Fibroblast of mammary gland (primary cell): ENCODE measurements at regions not wholly inside any gene's neighbourhood (a gene's known extent, or its start where the extent isn't known, plus 50 kb on each side); places are given as distances from the start of the nearest gene placed in this dataset.
A peak's percentile ranks its signal among the peaks of the same experiment; 100 is the strongest.
"Not testable (repeated sequence)": the region's sequence is repeated elsewhere in the genome, so short reads cannot be mapped to it uniquely, and the experiment has no call there.

Experiments used
- DNase-seq: peaks from one replicate; pipeline ENCODE4 v3.0.0-alpha.2; 2010; ENCODE audit warnings: low read depth
- H3K4me3 ChIP-seq: 2 replicates; pipeline ENCODE4 v1.5.1; 2011; ENCODE audit warnings: low read depth, mild to moderate bottlenecking, low read length, moderate library complexity; ENCODE audit not compliant: control insufficient read depth
- CTCF ChIP-seq: conservative IDR thresholded peaks from 2 replicates; pipeline ENCODE4 v1.5.1; 2011; ENCODE audit warnings: low read depth, low read length, inconsistent platforms; ENCODE audit not compliant: control insufficient read depth, insufficient read depth

DNA sequence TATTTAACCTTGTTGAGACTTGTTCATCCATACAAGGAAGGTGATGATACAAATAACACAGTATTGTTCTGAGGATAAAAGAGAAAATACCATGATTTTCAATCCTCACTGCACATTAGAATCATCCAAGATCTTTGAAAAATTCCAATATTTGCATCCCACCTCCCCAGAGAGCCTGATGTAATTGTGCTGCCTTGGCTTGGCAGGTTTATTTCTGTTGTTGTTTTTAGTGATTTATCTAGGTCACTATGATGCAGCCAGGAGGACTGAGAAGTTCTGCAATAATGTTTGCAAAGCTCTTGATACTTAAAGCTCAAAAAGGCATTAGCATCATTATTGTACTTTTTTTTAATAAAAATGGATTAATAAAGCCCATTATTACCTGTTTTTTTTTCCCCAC, 67.0 kb upstream of the NMUR2 start:
- no peak overlapping the region for H3K4me3 ChIP-seq
- TF ChIP-seq CTCF: no peak
- DNase-seq: no peak

GRCh38 chr5:152474961-152475360, 69.9 kb upstream of the NMUR2 start:
- no peak for DNase-seq
- no peak overlapping the region for H3K4me3 ChIP-seq
- TF ChIP-seq CTCF: no peak

DNA sequence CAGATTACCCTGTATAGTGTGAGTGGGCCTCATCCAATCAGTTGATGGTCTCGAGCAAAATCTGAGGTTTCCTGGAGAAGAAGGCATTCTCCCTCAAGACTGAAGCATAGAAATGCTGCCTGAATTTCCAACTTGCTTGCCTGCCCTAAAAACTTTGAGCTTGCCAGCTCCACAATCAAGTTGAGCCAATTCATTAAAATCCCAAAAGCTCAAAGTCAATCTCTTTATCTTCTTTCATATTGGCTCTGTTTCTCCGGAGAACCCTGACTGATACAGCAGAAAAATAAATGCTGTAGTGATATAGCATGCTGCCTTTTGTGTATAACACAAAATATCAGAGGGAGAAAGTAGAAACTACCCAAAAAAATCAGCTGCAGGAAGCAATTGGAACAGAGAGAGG, 72.5 kb upstream of the NMUR2 start:
- DNase-seq: no peak
- H3K4me3 ChIP-seq: no peak overlapping the region
- TF ChIP-seq CTCF: no peak

DNA sequence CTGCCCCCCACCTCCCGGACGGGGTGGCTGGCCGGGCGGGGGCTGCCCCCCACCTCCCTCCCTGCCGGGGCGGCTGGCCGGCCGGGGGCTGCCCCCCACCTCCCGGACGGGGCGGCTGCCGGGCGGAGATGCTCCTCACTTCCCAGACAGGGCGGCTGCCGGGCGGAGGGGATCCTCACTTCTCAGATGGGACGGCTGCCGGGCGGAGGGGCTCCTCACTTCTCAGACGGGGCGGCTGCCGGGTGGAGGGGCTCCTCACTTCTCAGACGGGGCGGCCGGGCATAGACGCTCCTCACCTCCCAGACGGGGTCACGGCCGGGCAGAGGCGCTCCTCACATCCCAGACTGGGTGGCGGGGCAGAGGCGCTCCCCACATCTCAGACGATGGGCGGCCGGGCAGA, 74.8 kb upstream of the NMUR2 start:
- DNase-seq, H3K4me3 ChIP-seq: not testable (repeated sequence)

GRCh38 chr5:152480677-152481076, 75.6 kb upstream of the NMUR2 start:
- H3K4me3 ChIP-seq, DNase-seq: not testable (repeated sequence)

GRCh38 chr5:152487130-152487529, 82.1 kb upstream of the NMUR2 start:
- no peak overlapping the region for H3K4me3 ChIP-seq
- TF ChIP-seq CTCF: no peak
- no peak for DNase-seq

DNA sequence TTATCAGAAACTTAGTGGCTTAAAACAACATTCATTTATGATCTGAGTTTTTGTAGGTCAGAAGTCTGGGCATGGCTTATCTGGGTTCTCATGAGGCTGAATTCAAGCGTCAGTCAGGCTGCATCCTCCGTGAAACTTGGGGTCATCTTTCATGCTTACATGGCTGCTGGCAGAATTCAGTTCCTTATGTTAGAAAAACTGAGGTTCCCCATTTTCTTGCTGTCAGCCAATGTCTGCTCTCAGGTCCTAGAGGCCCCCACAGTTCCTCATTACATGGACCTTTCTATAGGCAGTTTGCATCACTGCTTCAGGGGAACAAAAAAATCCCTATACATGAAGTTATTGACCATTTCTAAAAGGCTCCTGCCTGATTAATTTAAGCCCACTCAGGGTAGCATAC, 83.8 kb upstream of the NMUR2 start:
- no peak for DNase-seq
- no peak overlapping the region for H3K4me3 ChIP-seq
- TF ChIP-seq CTCF: no peak

DNA sequence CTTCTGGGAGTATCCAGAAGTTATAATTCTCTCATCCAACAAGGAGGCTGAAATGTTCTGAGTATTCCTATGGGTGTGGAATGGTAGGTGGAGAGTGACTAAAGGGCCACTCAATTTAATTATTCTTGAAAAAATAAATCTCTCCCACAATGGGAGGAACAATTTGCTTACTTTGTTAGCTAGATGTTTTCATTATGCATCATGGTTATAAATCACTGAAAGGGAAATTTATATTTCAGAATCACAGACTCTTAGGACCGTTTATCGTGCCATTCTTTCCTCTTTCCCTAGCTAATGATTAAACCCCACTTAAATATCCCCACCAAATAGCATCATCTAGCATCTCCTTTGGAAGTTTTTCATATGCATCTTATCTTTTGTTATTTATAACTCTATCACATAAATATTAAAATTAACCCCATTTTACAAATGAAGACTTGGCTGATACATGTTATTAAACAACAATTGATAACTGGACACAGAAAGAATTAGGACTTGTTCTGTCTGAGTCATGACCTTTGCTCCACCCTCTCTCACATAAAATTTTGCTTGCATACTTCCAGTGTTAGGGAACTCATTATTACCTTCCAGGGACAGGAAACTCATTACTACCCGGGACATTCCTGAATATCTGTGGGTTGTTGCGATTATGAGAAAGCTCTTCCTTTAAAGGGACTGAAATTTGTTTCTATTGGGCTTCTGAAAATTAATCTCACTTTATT, 94.9 kb upstream of the NMUR2 start:
- peak; percentile 10 for DNase-seq
- no peak for TF ChIP-seq CTCF
- H3K4me3 ChIP-seq: no peak overlapping the region
